CD14-positive monocyte (primary cell): ENCODE measurements at regions not wholly inside any gene's neighbourhood (a gene's known extent, or its start where the extent isn't known, plus 50 kb on each side); places are given as distances from the start of the nearest gene placed in this dataset.

Source experiments
- DNase-seq, 3 donors: peaks; one replicate each; pipeline ENCODE4 v3.0.0-alpha.2; 2011 to 2022
- H2AFZ ChIP-seq: 2 replicates; pipeline ENCODE4 v1.6.0; 2012; ENCODE audit warnings: mild to moderate bottlenecking, low read depth, low read length, inconsistent platforms; ENCODE audit not compliant: insufficient read depth, poor library complexity, severe bottlenecking
- H3K27ac ChIP-seq, 2 donors: 1 replicate in 1 of 2; 2 replicates in 1 of 2; pipeline ENCODE4 v1.5.1; 2012 to 2013; ENCODE audit warnings: low read length in 2 of 2, control low read depth in 1 of 2, inconsistent platforms in 1 of 2, low read depth in 1 of 2, mild to moderate bottlenecking in 1 of 2
- H3K27me3 ChIP-seq, 2 donors: one replicate each; pipeline versions ENCODE4 v1.6.0 to v1.6.1; 2011 to 2013; ENCODE audit warnings: low read length in 2 of 2; ENCODE audit not compliant: control insufficient read depth in 2 of 2, insufficient read depth in 2 of 2
- H3K36me3 ChIP-seq, 2 donors: replicated peaks in 1 of 2; 1 replicate in 1 of 2; 2 replicates in 1 of 2; pipeline versions ENCODE4 v1.5.1 to v1.6.1; 2012 to 2013; ENCODE audit warnings: low read length in 2 of 2, control low read depth in 1 of 2, inconsistent platforms in 1 of 2, mild to moderate bottlenecking in 1 of 2; ENCODE audit not compliant: insufficient read depth in 2 of 2, control insufficient read depth in 1 of 2
- H3K4me1 ChIP-seq, 2 donors: 1 replicate in 1 of 2; 2 replicates in 1 of 2; pipeline versions ENCODE4 v1.5.1 to v1.6.1; 2012 to 2013; ENCODE audit warnings: low read length in 2 of 2, control low read depth in 1 of 2, inconsistent platforms in 1 of 2, mild to moderate bottlenecking in 1 of 2, moderate library complexity in 1 of 2; ENCODE audit not compliant: insufficient read depth in 2 of 2, control insufficient read depth in 1 of 2
- H3K4me2 ChIP-seq: replicated peaks from 2 replicates; pipeline ENCODE3; 2012; ENCODE audit warnings: low read length, moderate library complexity, mild to moderate bottlenecking; ENCODE audit not compliant: poor library complexity, severe bottlenecking; ENCODE audit errors: extremely low read depth
- H3K4me3 ChIP-seq, 3 experiments: fragments of 200-600 bp in 1 of 3; sonication (generic) in 1 of 3; replicated peaks in 1 of 3; 1 replicate in 2 of 3; 2 replicates in 1 of 3; pipeline ENCODE4 v1.5.1; 2011 to 2013; ENCODE audit warnings: low read length in 3 of 3, mild to moderate bottlenecking in 3 of 3, control low read depth in 2 of 3, low read depth in 2 of 3, inconsistent platforms in 1 of 3, moderate library complexity in 1 of 3
- H3K79me2 ChIP-seq: 2 replicates; pipeline ENCODE4 v1.6.0; 2012; ENCODE audit warnings: mild to moderate bottlenecking, control low read depth, inconsistent platforms, low read length, moderate library complexity; ENCODE audit not compliant: insufficient read depth
- H3K9ac ChIP-seq: 2 replicates; pipeline ENCODE4 v1.6.0; 2017; ENCODE audit warnings: low read length, mild to moderate bottlenecking; ENCODE audit not compliant: insufficient read depth, poor library complexity, severe bottlenecking
- H3K9me3 ChIP-seq, 2 donors: replicated peaks in 1 of 2; 1 replicate in 1 of 2; 2 replicates in 1 of 2; pipeline versions ENCODE4 v1.5.1 to v1.6.1; 2012 to 2013; ENCODE audit warnings: low read length in 2 of 2, control low read depth in 1 of 2; ENCODE audit not compliant: control insufficient read depth in 1 of 2, insufficient read depth in 1 of 2
- H4K20me1 ChIP-seq: 2 replicates; pipeline ENCODE4 v1.6.0; 2012; ENCODE audit warnings: mild to moderate bottlenecking, low read length, control low read depth, moderate library complexity; ENCODE audit not compliant: insufficient read depth
- H3K27ac Mint-ChIP-seq, 7 donors: one replicate each; pipeline ENCODE4 v1.8.0; 2020; ENCODE audit warnings: mild to moderate bottlenecking in 7 of 7, mixed read lengths in 7 of 7, moderate library complexity in 6 of 7, inconsistent platforms in 2 of 7
- H3K27me3 Mint-ChIP-seq, 3 donors: one replicate each; pipeline ENCODE4 v1.8.0; 2021 to 2022; ENCODE audit warnings: low read depth in 3 of 3, mild to moderate bottlenecking in 3 of 3, mixed read lengths in 3 of 3, moderate library complexity in 3 of 3, inconsistent platforms in 1 of 3
- H3K36me3 Mint-ChIP-seq, 2 donors: one replicate each; pipeline ENCODE4 v1.8.0; 2020; ENCODE audit warnings: mixed read lengths in 2 of 2, inconsistent platforms in 1 of 2, mild to moderate bottlenecking in 1 of 2
- H3K4me1 Mint-ChIP-seq: one replicate; pipeline ENCODE4 v1.8.0; 2020; ENCODE audit warnings: mild to moderate bottlenecking, mixed read lengths
- H3K4me3 Mint-ChIP-seq, 2 donors: one replicate each; pipeline ENCODE4 v1.8.0; 2020; ENCODE audit warnings: mild to moderate bottlenecking in 2 of 2, mixed read lengths in 2 of 2, moderate library complexity in 1 of 2
- H3K9me3 Mint-ChIP-seq, 7 donors: one replicate each; pipeline ENCODE4 v1.8.0; 2020 to 2022; ENCODE audit warnings: mixed read lengths in 7 of 7, mild to moderate bottlenecking in 6 of 7, moderate library complexity in 6 of 7, inconsistent platforms in 2 of 7
- WGBS: methylation state at CpG from one replicate; pipeline ENCODE4 v1.1.5; 2013; ENCODE audit warnings: missing lambda C conversion rate; ENCODE audit not compliant: insufficient coverage; 5-methylcytosine and 5-hydroxymethylcytosine counted together
- intact Hi-C, 2 donors: fragments of 100-400 bp; cut with micrococcal nuclease; formaldehyde crosslinking; loops; one replicate each; pipeline versions ENCODE4 v1.15.0 to v1.15.1; 2023
- TF ChIP-seq, protein P1 (sequence below): fragments of 200-600 bp; IDR thresholded peaks from one replicate; pipeline ENCODE4 v1.8.0; 2022; ENCODE audit warnings: antibody characterized with exemption, mild to moderate bottlenecking

GRCh38 chr2:84247532-84247931 is 211.5 kb downstream of the SUCLG1 start:
- Histone ChIP-seq H3K4me2 (no peak overlapping the region), H3K9me3 (no peaks in the 10 kb centered on the region), H3K27me3 (no peaks in the 10 kb centered on the region), H3K79me2 (no peaks in the 10 kb centered on the region), H4K20me1 (no peaks in the 10 kb centered on the region), H3K27ac (no peak overlapping the region), H3K4me3 (no peak overlapping the region), H3K9ac (no peak overlapping the region), H3K36me3 (no peaks in the 10 kb centered on the region), H3K4me1 (no peaks in the 10 kb centered on the region), H2AFZ (no peak overlapping the region)
- Mint-ChIP-seq H3K36me3 (no peaks in the 10 kb centered on the region), H3K9me3 (peaks cover 0 to 3% (median 1%) of the 10 kb centered on the region in 7 donors), H3K27ac (no peak overlapping the region), H3K4me1 (peaks cover 5% of the 10 kb centered on the region), H3K4me3 (no peak overlapping the region), H3K27me3 (peaks cover 0 to 5% (median 0%) of the 10 kb centered on the region in 3 donors)
- TF ChIP-seq, protein P1, sequence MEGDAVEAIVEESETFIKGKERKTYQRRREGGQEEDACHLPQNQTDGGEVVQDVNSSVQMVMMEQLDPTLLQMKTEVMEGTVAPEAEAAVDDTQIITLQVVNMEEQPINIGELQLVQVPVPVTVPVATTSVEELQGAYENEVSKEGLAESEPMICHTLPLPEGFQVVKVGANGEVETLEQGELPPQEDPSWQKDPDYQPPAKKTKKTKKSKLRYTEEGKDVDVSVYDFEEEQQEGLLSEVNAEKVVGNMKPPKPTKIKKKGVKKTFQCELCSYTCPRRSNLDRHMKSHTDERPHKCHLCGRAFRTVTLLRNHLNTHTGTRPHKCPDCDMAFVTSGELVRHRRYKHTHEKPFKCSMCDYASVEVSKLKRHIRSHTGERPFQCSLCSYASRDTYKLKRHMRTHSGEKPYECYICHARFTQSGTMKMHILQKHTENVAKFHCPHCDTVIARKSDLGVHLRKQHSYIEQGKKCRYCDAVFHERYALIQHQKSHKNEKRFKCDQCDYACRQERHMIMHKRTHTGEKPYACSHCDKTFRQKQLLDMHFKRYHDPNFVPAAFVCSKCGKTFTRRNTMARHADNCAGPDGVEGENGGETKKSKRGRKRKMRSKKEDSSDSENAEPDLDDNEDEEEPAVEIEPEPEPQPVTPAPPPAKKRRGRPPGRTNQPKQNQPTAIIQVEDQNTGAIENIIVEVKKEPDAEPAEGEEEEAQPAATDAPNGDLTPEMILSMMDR, result no peak
- intact Hi-C loops, result no loop called here
- DNase-seq, result no peak
- WGBS, result 83% methylated on average over 1 of the region's 3 CpGs

- Histone ChIP-seq H3K9me3 (no peaks in the 10 kb centered on the region), H2AFZ (no peak overlapping the region), H3K4me1 (no peaks in the 10 kb centered on the region), H3K79me2 (no peaks in the 10 kb centered on the region), H3K4me3 (no peak overlapping the region), H3K36me3 (no peaks in the 10 kb centered on the region), H3K27me3 (no peaks in the 10 kb centered on the region), H3K9ac (no peak overlapping the region), H3K4me2 (no peak overlapping the region), H4K20me1 (no peaks in the 10 kb centered on the region), H3K27ac (no peak overlapping the region)
- DNase-seq, result no peak
- no peak overlapping the region for H3K4me3 Mint-ChIP-seq
- intact Hi-C loops, result no loop called here
- no peaks in the 10 kb centered on the region for H3K36me3 Mint-ChIP-seq
- H3K9me3 Mint-ChIP-seq, result peaks cover 0 to 7% (median 3%) of the 10 kb centered on the region in 7 donors
- TF ChIP-seq, protein P1, result no peak
- H3K27ac Mint-ChIP-seq, result peak overlapping the region in 1 of 7 donors; percentile 3
- WGBS, result 52% methylated on average over 2 of the region's 9 CpGs
- H3K27me3 Mint-ChIP-seq, result peaks cover 0 to 5% (median 0%) of the 10 kb centered on the region in 3 donors
- peaks cover 5% of the 10 kb centered on the region for H3K4me1 Mint-ChIP-seq
These were observed 215.0 kb downstream of the SUCLG1 start for GRCh38 chr2:84243788-84244733.
